RWPE1 (cell line): ENCODE measurements at regions not wholly inside any gene's neighbourhood (a gene's known extent, or its start where the extent isn't known, plus 50 kb on each side); places are given as distances from the start of the nearest gene placed in this dataset.

Experiments
- CTCF ChIA-PET: fragments of 350-600 bp; sonication (Branson Sonifier 250); formaldehyde crosslinking; extraction: SDS; loops from one replicate; lab custom pipeline; 2021; lab: Yijun Ruan, JAX
- POLR2A ChIA-PET: fragments of 400-600 bp; formaldehyde crosslinking; extraction: SDS; loops from one replicate; lab custom pipeline; 2020; ENCODE audit warnings: antibody characterized with exemption; ENCODE audit not compliant: low non-redundant PET; lab: Yijun Ruan, JAX
- DNase-seq: peaks from one replicate; pipeline ENCODE4 v3.0.0; 2012; ENCODE audit warnings: low spot score
- H3K27ac ChIP-seq: fragments of 450-650 bp; 2 replicates; pipeline ENCODE4 v1.5.1; 2017
- CTCF ChIP-seq: fragments of 450-650 bp; conservative IDR thresholded peaks from 2 replicates; pipeline ENCODE4 v1.5.1; 2017; ENCODE audit warnings: low read depth, mild to moderate bottlenecking

- H3K27ac ChIP-seq, result no peak overlapping the region
- DNase-seq, result no peak
- ChIA-PET POLR2A (no interaction called here), CTCF (no interaction called here)
- TF ChIP-seq CTCF, result no peak
Measured at GRCh38 chr6:93523365-93523764, 104.0 kb upstream of the EPHA7 start.

- CTCF ChIA-PET, result no interaction called here
- H3K27ac ChIP-seq, result no peak overlapping the region
Measured at GRCh38 chr6:93516441-93516840, 97.1 kb upstream of the EPHA7 start.

GRCh38 chr6:93515736-93516135, 96.4 kb upstream of the EPHA7 start:
- no peak overlapping the region for H3K27ac ChIP-seq
- ChIA-PET CTCF (no interaction called here), POLR2A (no interaction called here)
- no peak for TF ChIP-seq CTCF
- DNase-seq, result no peak

More at GRCh38 chr6:93516441-93516840, 97.1 kb upstream of the EPHA7 start:
- no peak for TF ChIP-seq CTCF
- POLR2A ChIA-PET, result no interaction called here
- DNase-seq, result no peak

GRCh38 chr6:93498713-93499112, 79.4 kb upstream of the EPHA7 start:
- CTCF ChIA-PET, result no interaction called here
- POLR2A ChIA-PET, result no interaction called here
- no peak for TF ChIP-seq CTCF
- no peak for DNase-seq
- H3K27ac ChIP-seq, result no peak overlapping the region

- TF ChIP-seq CTCF, result no peak
- ChIA-PET CTCF (no interaction called here), POLR2A (no interaction called here)
- DNase-seq, result no peak
- no peak overlapping the region for H3K27ac ChIP-seq
Measured at GRCh38 chr6:93496548-93496947, 77.2 kb upstream of the EPHA7 start.

- no peak for TF ChIP-seq CTCF
- POLR2A ChIA-PET, result no interaction called here
- CTCF ChIA-PET, result no interaction called here
- DNase-seq, result no peak
- no peak overlapping the region for H3K27ac ChIP-seq
Measured at GRCh38 chr6:93494057-93494456, 74.7 kb upstream of the EPHA7 start.

- no peak for DNase-seq
- POLR2A ChIA-PET, result no interaction called here
- CTCF ChIA-PET, result no interaction called here
Measured at GRCh38 chr6:93474733-93475179, 55.4 kb upstream of the EPHA7 start.

More at GRCh38 chr6:93474733-93475179, 55.4 kb upstream of the EPHA7 start:
- no peak overlapping the region for H3K27ac ChIP-seq
- no peak for TF ChIP-seq CTCF
